ENCODE measurements at regions not wholly inside any gene's neighbourhood (a gene's known extent, or its start where the extent isn't known, plus 50 kb on each side); places are given as distances from the start of the nearest gene placed in this dataset.

GRCh38 chr2:234411793-234412192, 85.1 kb downstream of the ARL4C start:
- TF ChIP-seq CTCF (IDR thresholded peaks at IDR 0.05; ENCODE audit: insufficient read depth, low read length) (no peak), REST (IDR thresholded peaks at IDR 0.05; ENCODE audit: insufficient replicate concordance, low read depth) (no peak), SPI1 (IDR thresholded peaks at IDR 0.05; ENCODE audit: borderline replicate concordance, low read depth) (no peak), GABPA (IDR thresholded peaks at IDR 0.05; ENCODE audit: low read depth) (no peak)
